GM19025 (cell line): ENCODE measurements at regions not wholly inside any gene's neighbourhood (a gene's known extent, or its start where the extent isn't known, plus 50 kb on each side); places are given as distances from the start of the nearest gene placed in this dataset.
"Not testable (repeated sequence)": the region's sequence is repeated elsewhere in the genome, so short reads cannot be mapped to it uniquely, and the experiment has no call there.

ENCODE experiments used
- ATAC-seq: cut with Tn5 transposase; IDR thresholded peaks from one replicate; pipeline ENCODE4 v1.9.1; 2021; ENCODE audit warnings: mild to moderate bottlenecking, low read depth, moderate library complexity; ENCODE audit not compliant: unreplicated experiment

DNA sequence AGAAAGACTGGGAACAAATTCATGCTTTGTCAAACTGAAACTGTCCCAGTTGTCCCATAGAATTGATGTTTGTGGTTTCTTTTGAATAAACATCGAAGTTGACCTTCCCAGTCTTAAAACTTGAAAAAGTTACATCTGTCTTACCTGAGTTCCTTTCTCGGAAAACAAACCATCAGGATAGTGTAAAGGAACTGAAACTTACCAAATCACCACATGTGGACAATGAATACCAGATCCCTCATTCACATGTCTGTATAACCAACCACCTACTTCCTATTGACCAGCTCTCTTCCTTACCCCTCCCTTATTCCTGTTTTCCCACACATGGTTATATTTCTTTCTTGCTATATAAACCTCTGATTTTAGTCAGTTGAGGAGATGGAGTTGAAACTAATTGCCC lies 791.7 kb upstream of the PCDH20 start:
- no peak for ATAC-seq

DNA sequence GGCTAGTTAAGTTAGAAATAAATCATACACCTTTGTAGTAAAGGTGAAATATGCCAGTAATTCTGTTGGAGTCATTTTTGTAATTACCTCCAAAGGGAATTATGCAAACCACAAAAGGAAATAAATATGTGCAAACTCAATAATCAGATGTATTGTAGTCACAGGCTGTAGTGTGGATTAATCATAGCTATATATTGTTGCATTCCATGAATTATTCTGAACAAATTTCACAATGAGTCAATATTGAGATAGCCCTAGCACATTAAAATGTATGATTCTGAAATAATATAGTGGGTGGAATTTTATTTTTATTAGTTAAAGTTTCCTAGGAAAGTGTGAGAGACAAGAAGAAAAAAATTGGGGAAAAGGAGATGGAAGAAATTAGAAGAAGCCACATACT lies 790.5 kb upstream of the PCDH20 start:
- no peak for ATAC-seq

DNA sequence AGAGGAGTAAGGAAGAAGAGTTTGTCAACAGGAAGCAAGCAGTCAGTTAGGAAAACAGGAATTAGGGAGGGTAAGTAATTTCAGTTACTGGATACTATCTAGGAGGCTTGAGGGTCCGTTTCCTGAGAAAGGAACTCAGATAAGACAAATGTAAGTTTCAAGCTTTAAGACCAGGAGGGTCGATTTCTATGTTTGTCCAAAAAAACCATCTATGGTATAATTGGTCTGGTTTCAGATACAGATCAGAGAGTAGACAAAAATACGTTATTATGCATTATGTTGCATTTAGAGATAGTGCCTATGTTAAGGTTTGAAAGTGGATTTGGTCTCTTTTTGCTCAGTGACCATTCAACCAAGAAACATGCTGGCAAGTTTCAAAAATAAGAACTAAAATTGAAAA lies 789.6 kb upstream of the PCDH20 start:
- no peak for ATAC-seq

DNA sequence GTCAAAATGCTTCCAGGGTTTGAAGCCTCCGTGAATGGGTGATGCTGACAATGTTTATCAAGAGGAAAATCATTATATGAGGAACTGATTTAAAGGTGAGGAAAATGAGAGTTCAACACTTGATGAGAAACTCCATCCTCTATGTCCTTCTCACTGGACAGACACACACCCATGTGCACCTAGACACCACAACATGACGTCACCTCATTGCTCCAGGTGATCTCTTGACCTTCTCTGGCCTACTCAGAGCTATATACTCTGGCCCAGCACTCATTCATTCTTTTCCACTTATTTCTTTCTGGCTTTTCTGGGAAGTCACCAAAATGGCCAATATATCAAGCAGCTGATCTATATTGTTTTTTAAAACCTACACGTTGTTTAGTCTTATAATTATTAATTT lies 778.7 kb upstream of the PCDH20 start:
- ATAC-seq = no peak

DNA sequence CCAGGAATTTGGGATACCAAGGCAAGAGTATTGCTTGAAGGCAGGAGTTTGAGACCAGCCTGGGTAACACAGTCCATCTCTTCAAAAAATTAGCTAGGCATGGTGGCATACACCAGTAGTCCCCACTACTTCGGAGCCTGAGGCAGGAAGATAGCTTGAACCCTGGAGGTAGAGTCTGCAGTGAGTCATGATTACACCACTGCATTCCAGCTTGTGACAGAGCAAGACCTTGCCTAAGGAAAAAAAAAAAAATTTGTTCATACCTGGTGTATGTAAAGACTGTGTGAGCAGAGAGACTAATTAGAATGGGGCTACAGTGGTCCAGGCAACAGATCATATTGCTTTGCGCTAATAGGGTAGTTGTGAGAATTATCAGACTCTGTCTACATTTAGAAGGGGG lies 778.3 kb upstream of the PCDH20 start:
- ATAC-seq = no peak

DNA sequence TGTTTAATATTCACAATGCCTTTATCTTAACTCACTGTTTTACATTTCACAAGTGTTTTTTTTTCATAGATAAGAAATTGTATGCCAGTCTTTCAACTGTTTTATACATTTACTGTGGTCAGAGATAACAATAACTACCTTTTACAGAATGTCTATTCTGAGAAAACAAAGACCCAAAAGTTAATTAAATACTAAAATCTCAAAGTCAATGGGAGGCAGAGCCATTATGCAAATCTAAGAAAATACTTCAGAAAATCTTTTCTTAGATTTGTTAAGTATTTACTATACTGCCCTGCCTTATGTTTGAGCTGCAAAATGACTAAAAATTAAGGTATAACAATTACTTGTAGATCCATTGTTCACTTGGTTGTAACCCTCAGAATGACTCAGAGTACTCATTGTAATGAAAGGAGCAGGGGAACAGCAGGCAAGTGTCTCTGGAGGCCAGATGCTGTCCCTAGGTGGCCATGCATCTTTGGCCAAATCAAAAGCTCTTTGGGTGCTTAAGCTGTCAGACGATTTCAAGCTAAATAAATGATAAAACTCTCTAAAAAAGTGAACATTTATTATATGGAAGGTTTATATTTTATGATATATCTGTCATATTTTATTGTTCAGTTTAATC lies 770.1 kb upstream of the PCDH20 start:
- no peak for ATAC-seq

DNA sequence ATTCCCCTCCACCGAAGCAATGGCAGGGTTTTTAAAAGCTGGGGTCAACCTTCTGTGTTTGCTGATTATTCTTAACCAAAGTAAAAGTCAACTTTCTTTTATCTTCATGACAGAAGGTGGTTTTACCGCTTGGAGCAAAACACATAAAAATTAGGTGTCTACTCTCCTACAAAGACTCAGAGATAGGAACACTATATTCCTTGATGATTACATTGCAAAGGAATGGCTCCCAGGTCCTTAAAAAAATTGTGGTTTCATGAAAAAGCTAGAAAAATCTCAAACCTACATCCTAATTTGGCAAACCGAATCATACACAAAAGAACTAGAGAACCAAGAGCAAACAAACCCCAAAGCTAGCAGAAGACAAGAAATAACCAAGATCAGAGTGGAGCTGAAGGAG lies 760.4 kb upstream of the PCDH20 start:
- ATAC-seq = no peak

DNA sequence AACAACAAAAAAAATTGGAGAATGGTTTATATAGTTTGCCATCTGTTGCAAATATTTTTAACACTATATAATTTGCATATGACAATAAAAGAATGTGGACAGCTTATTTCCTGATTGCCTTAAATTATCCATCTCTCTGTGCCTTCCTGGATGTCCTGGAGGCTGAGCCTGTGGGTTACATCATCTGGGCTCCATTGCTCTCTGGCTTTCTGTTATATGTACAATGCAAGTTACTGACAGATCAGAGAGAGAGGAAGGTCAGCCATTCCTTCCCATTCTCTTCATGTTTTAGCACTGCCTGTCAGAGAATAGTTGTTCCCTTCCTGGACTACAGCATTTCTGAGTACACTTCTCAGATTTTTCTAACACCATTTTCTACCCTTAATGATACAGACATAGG lies 758.3 kb upstream of the PCDH20 start:
- no peak for ATAC-seq

DNA sequence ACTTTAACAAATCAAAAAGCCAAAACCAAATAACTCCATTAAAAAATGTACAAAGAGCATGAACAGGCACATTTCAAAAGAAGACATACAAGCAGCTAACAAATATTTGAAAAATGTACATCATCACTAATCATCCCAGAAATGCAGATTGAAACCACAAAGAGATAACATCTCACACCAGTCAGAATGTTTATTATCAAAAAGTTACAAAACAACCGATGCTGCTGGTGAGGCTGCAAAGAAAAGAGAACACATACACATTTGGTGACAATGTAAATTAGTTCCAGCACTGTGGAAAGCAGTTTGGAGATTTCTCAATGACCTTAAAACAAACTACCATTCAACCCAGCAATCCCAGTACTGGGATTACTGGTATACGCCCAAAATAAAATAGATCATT lies 756.0 kb upstream of the PCDH20 start:
- no peak for ATAC-seq

DNA sequence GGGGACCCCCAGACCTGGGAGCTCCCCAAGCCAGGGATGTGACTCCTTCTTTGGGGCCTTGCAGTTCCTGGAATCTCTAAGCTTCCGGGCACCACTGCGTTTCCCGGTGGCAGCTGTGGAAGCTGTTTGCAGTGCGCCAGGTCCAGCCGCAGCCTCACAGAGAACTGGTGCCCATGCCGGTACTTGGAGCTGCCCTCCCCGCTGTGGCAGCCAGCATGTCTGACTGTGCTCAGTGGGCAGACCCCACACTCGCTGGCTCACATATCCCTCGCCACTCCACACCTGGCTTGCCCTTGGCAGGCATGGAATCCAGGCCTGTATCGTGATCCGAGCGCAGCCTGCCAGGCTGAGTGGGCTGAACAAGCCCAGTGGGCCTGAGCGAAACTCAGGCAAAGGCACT lies 753.2 kb upstream of the PCDH20 start:
- ATAC-seq = no peak

DNA sequence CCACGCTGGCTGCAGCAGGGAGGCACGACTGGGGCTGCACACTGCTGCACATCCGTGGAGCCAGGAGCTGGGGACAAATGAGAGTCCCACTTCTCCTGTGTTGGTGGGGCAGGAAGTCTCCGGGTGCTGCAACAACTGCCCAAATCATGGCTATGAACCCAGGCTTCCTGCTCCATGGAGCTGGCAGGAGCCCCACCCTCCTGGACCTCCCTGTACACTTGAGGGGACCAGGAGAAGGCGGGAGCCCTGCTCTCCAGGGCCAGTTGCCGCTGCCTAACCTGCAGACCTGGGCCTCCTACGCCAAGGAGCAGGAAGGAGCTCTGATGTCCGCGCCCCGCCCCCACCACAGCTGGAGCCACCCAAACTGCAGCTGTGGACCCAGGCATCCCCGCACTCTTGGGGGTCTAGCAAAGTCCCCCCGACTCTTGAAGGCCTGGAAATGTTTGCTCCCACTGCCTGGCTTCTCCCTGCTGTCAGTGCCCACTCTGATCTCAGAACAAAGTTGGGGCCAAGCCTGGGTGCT lies 752.1 kb upstream of the PCDH20 start:
- no peak for ATAC-seq

DNA sequence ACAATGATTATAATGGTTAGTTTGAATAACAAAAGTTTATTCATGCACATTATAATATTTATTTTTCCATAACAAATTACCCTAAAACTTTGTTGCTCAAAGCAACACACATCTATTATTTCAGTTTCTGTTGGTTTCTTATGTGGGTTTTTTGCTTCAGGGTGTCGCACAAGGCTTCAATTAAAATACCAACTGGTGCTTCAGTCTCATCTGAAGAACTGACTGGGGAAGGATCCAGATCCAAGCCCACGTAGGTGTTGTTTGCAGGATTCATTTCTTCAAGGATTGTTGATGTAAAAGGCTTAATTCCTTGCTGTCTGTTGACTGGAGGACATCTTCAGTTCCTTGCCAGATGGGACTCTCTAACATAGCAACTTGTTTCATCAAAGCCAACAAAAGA lies 747.2 kb upstream of the PCDH20 start:
- no peak for ATAC-seq

DNA sequence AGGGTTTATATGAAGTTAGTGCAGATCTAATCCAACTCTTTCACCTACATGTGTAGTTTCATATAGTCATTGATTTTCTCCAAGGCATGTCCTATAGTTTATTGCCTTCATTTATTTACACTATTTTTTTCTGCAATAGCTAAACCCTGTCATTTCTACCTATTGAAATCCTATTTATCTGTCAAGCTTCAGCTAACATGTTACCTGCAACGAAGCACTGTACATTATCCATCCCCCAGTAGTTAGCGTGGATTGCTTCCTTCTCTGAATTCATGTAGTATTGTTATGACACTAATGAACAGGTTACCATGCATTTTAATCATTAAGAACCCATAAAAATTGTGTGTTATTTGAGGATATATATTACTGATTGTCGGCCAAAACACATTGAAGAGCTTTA lies 742.9 kb upstream of the PCDH20 start:
- ATAC-seq = no peak

DNA sequence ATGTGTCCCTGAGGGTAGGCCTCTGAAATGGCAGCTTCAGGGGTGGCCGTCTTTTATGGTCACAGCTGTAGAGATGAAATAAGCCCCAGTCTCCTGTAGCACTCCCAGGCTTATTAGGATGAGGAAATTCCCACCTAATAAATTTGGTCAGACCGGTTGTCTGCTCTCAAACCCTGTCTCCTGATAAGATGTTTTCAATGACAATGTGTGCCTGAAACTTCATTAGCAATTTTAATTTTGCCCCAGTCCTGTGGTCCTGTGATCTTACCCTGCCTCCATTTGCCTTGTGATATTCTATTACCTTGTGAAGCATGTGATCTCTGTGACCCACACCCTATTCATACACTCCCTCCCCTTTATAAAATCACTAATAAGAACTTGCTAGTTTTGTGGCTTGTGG lies 736.1 kb upstream of the PCDH20 start:
- not testable (repeated sequence) for ATAC-seq

DNA sequence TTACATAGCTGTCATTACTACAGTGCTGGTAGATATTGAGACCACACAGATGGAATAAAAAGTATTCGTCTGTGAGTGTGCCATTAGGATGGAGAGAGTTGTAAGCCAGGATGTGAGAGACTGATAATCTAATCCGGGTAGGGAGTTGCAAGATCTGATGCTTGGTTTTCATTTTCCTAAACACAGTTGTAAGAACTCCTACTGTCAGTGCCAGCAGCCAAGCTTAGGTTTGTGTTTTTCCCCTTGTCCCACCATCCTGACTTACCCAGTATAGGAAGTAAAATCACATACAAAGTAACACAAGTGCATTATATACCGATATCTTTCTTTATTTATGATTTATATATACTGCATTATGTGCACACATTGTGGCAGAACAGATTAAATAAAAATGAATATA lies 726.4 kb upstream of the PCDH20 start:
- no peak for ATAC-seq

DNA sequence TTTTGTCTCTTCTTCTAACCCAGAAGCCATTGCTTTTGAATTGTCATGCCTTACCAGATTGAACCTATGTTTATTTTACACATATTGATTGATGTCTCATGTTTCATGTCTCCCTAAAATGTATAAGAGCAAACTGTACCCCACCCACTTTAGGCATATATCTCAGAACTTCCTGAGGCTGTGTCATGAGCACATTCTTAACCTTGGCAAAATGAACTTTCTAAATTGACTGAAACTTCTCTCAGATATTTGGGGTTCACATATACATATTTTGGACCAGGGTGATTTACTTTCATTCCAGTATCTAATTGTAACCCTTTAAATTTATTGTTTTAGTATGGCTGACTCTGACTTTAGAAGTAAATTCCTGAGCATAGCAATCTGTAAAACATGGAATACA lies 723.9 kb upstream of the PCDH20 start:
- ATAC-seq = no peak

DNA sequence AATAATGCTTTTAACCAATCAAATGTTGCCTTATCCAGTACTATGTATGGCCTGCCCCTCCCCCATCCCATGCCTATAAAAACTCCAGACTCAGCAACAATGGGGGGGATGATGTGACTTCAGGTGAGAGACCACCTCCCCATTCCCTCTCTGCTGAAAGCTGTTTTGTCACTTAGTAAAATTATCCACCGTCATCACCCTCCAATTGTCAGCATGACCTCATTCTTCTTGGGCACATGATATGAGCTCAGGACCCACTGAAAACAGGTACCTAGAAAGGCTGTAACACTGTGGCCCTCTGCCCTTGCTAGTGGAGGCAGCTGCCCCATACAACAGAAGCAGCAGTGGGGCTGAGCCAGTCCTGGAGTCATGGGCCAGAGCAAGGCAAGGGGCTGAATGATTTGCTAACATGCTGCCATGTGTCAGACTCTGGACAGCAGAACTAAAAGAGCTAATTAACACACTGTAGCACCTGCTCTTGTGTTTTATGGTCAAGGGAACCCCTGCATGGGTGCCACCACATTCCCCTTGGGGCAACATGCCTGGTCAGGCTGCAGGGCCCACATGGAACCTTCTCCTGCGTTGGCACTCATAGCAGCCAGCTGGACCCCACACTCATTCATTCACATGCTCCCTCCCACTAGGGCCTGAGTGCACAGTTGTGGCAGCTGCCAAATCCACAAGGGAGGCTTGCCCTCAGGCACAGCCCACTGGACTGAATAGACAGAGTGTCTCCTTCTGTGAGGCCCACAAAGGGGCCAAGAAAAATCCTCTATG lies 722.2 kb upstream of the PCDH20 start:
- ATAC-seq = no peak

DNA sequence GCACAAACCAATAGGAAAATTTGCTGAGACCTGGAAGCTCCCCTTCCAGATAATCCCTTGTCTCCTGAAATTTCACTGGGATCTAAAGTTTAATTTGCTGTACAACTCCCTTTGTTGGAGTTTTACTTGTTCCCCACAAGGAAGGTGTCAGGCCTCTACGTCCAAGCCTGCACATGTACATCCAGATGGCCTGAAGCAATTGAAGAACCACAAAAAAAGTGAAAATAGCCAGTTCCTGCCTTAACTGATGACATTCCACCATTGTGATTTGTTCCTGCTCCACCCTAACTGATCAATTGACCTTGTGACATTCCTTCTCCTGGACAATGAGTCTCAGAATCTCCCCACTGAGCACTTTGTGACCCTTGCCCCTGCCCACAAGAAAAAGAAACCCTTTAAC lies 716.0 kb upstream of the PCDH20 start:
- ATAC-seq = no peak

DNA sequence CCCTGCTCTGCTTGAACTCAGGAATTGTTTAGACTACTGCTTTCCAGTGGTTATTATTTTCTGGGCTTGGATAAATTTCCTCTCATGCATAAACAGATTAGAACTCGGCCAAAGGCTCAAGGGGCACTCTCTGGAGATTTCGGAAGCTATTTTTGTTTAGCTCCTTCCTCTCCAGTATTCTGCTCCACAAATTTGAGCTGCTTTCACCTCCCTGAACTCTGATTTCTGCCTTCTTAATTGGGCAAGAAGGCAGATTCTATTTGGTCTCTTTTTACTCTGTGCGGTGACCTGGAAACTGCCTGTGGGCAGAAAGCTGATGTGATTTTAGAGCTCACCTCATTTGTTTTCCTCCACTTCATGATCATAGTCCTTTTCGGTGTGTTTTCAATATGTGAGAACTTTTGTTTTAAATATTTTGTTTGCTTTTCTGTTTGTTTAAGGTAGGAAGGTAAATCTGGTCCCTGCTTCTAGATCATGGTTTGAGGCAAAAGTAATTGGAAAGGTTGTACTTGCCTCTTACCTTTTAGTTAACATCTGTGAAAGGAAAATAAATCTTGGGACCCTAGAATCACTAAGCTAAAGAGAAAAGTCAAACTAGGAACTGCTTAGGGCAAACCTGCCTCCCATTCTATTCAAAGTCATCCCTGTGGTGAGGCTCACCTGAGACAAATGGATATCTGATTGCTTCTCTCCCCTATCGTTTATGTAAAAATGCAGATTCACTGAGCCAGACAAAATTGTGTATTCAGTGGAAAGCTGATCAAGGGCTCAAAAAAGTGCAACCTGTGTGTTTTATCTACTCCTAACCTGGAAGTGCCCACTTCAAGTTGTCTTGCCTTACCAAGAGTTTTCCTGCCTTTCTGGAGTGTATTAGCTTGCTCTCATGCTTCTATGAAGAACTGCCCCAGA lies 714.7 kb upstream of the PCDH20 start:
- no peak for ATAC-seq

DNA sequence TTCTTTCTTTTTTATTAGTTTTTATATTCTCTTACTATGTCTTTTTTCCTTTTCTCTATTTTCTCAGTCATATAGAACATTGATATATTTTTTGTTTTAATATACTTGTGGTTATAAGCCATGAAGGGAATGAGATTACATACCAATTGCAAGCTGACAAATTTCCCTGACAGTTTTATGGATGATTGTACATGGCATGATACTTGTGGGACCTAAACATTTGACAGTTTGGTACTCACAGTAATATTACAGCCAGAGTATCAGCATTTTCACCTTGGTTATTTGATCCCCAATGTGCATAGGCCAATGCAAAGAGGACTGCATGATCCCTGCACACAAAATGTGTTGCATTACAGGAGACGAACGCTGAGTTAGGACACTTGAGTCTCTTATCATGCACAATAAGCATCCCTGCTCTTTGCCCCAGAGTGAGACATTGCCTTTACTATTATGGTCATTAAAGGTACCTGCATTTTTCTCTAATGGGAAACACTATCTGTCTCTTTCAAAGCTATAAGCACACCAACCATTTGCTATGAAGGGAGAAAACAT lies 713.4 kb upstream of the PCDH20 start:
- ATAC-seq = no peak

DNA sequence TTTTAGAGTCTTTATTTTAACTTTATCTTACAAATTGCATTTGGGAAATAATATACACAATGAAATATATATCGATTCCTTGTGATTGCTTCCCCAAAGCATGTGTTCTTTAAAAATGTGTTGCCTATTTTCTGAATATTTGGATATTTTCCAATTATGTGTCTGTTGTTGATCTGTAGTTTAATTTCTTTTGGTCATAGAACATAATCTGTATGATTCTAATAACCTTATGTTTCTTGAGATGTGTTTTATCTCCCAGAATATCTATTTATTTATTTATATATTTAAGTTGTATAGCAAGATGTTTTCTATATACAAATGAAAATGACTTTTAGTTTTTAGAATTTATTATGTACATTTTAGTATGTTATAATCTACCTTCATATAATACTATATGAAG lies 710.8 kb upstream of the PCDH20 start:
- ATAC-seq = no peak
